Liver (tissue), 8 donors: ENCODE measurements at regions not wholly inside any gene's neighbourhood (a gene's known extent, or its start where the extent isn't known, plus 50 kb on each side); places are given as distances from the start of the nearest gene placed in this dataset.

Source experiments
- DNase-seq: peaks from one replicate; pipeline ENCODE4 v3.0.0-alpha.2; 2017; ENCODE audit warnings: low spot score
- H3K27ac ChIP-seq, 2 donors: one replicate each; pipeline ENCODE4 v1.7.0; 2013; ENCODE audit warnings: inconsistent platforms in 2 of 2, low read length in 2 of 2, control low read depth in 1 of 2, low read depth in 1 of 2, mild to moderate bottlenecking in 1 of 2
- H3K27me3 ChIP-seq, 4 donors: one replicate each; pipeline versions ENCODE4 v1.6.1 to v1.7.0; 2013; ENCODE audit warnings: low read length in 3 of 4, inconsistent platforms in 1 of 4, mild to moderate bottlenecking in 1 of 4, moderate library complexity in 1 of 4; ENCODE audit not compliant: control insufficient read depth in 4 of 4, insufficient read depth in 4 of 4
- H3K36me3 ChIP-seq, 4 donors: one replicate each; pipeline versions ENCODE4 v1.6.1 to v1.7.0; 2013; ENCODE audit warnings: low read length in 3 of 4, mild to moderate bottlenecking in 3 of 4, low read depth in 1 of 4, moderate library complexity in 1 of 4; ENCODE audit not compliant: control insufficient read depth in 4 of 4, insufficient read depth in 3 of 4
- H3K4me1 ChIP-seq, 4 donors: one replicate each; pipeline versions ENCODE4 v1.6.1 to v1.7.0; 2013; ENCODE audit warnings: low read length in 3 of 4, mild to moderate bottlenecking in 3 of 4, moderate library complexity in 1 of 4; ENCODE audit not compliant: control insufficient read depth in 4 of 4, insufficient read depth in 4 of 4
- H3K4me3 ChIP-seq, 3 donors: one replicate each; pipeline versions ENCODE4 v1.6.1 to v1.7.0; 2013; ENCODE audit warnings: low read length in 3 of 3, control low read depth in 1 of 3, low read depth in 1 of 3, mild to moderate bottlenecking in 1 of 3
- H3K9ac ChIP-seq, 2 donors: one replicate each; pipeline ENCODE4 v1.7.0; 2013; ENCODE audit warnings: low read length in 2 of 2, mild to moderate bottlenecking in 2 of 2, moderate library complexity in 2 of 2, control low read depth in 1 of 2, low read depth in 1 of 2
- H3K9me3 ChIP-seq, 4 donors: one replicate each; pipeline versions ENCODE4 v1.6.1 to v1.7.0; 2013; ENCODE audit warnings: low read length in 3 of 4; ENCODE audit not compliant: control insufficient read depth in 4 of 4
- ATF3 ChIP-seq: IDR thresholded peaks from 2 replicates; pipeline ENCODE4 v1.6.1; 2016; ENCODE audit warnings: antibody characterized with exemption
- CTCF ChIP-seq: fragments of 150-350 bp; IDR thresholded peaks from 2 replicates; pipeline ENCODE4 v1.5.1; 2017; ENCODE audit warnings: improper control_type of control experiment, low read depth, low read length; ENCODE audit not compliant: missing input control
- EGR1 ChIP-seq, 2 donors: IDR thresholded peaks; 2 replicates each; pipeline ENCODE4 v1.6.1; 2016 to 2018; ENCODE audit warnings: antibody characterized with exemption in 2 of 2, low read depth in 2 of 2
- FOXA1 ChIP-seq: IDR thresholded peaks from 2 replicates; pipeline ENCODE4 v1.6.1; 2016; ENCODE audit warnings: antibody characterized with exemption
- FOXA2 ChIP-seq: IDR thresholded peaks from 2 replicates; pipeline ENCODE4 v1.6.1; 2016; ENCODE audit warnings: antibody characterized with exemption
- GABPA ChIP-seq, 2 donors: IDR thresholded peaks in 1 of 2; conservative IDR thresholded peaks in 1 of 2; 2 replicates each; pipeline ENCODE4 v1.6.1; 2016; ENCODE audit warnings: antibody characterized with exemption in 2 of 2, mild to moderate bottlenecking in 1 of 2, moderate library complexity in 1 of 2
- HNF4A ChIP-seq, 2 donors: conservative IDR thresholded peaks; 2 replicates each; pipeline ENCODE4 v1.6.1; 2016; ENCODE audit warnings: antibody characterized with exemption in 2 of 2, mild to moderate bottlenecking in 2 of 2
- HNF4G ChIP-seq: IDR thresholded peaks from 2 replicates; pipeline ENCODE4 v1.6.1; 2016; ENCODE audit warnings: antibody characterized with exemption
- JUND ChIP-seq, 2 donors: IDR thresholded peaks; 2 replicates each; pipeline ENCODE4 v1.6.1; 2016; ENCODE audit warnings: antibody characterized with exemption in 2 of 2
- MAX ChIP-seq: IDR thresholded peaks from 2 replicates; pipeline ENCODE4 v1.6.1; 2016; ENCODE audit warnings: antibody characterized with exemption
- RAD21 ChIP-seq, 2 donors: IDR thresholded peaks; 2 replicates each; pipeline ENCODE4 v1.6.1; 2016; ENCODE audit warnings: antibody characterized with exemption in 2 of 2, mild to moderate bottlenecking in 2 of 2
- REST ChIP-seq: IDR thresholded peaks from 2 replicates; pipeline ENCODE4 v1.6.1; 2016; ENCODE audit warnings: antibody characterized with exemption, mild to moderate bottlenecking
- RXRA ChIP-seq, 2 donors: IDR thresholded peaks; 2 replicates each; pipeline ENCODE4 v1.6.1; 2017 to 2018; ENCODE audit warnings: antibody characterized with exemption in 2 of 2, mild to moderate bottlenecking in 1 of 2
- SP1 ChIP-seq: IDR thresholded peaks from 2 replicates; pipeline ENCODE4 v1.6.1; 2018; ENCODE audit warnings: antibody characterized with exemption, mild to moderate bottlenecking
- TAF1 ChIP-seq: conservative IDR thresholded peaks from 2 replicates; pipeline ENCODE4 v1.6.1; 2016; ENCODE audit warnings: antibody characterized with exemption, mild to moderate bottlenecking
- YY1 ChIP-seq: IDR thresholded peaks from 2 replicates; pipeline ENCODE4 v1.6.1; 2016; ENCODE audit warnings: antibody characterized with exemption, mild to moderate bottlenecking
- ZBTB33 ChIP-seq: IDR thresholded peaks from 2 replicates; pipeline ENCODE4 v1.6.1; 2016; ENCODE audit warnings: antibody characterized with exemption
- WGBS: extraction: QIAGEN DNeasy Blood & Tissue Kit; methylation state at CpG from one replicate; pipeline ENCODE4 v1.1.7; 2013; 5-methylcytosine and 5-hydroxymethylcytosine counted together
- donor health status: healthy.
- donor health status: healthy.
- donor health status: healthy.
- donor health status: healthy.
- donor health status: healthy.

GRCh38 chrX:45860450-45860849 is 659.8 kb upstream of the DIPK2B start:
- H3K4me3 ChIP-seq, result no peak overlapping the region

GRCh38 chrX:45859407-45859806 is 658.7 kb upstream of the DIPK2B start:
- H3K9me3 ChIP-seq, result no peaks in the 10 kb centered on the region
- no peaks in the 10 kb centered on the region for H3K4me1 ChIP-seq
- H3K27me3 ChIP-seq, result peaks cover 0 to 8% (median 0%) of the 10 kb centered on the region in 4 donors
- H3K4me3 ChIP-seq, result no peak overlapping the region
- no peaks in the 10 kb centered on the region for H3K36me3 ChIP-seq
- 87% methylated on average over 4 of the region's 4 CpGs for WGBS
- H3K9ac ChIP-seq, result no peak overlapping the region
- no peak for DNase-seq
- no peak overlapping the region for H3K27ac ChIP-seq
- no peak for TF ChIP-seq HNF4A (conservative IDR thresholded peaks at IDR 0.05)
- no peak for TF ChIP-seq ATF3
- TF ChIP-seq CTCF, result no peak
- no peak for TF ChIP-seq MAX
- TF ChIP-seq RAD21 (IDR thresholded peaks at IDR 0.05), result no peak
- TF ChIP-seq TAF1, result no peak
- TF ChIP-seq HNF4G, result no peak
- no peak for TF ChIP-seq FOXA1
- no peak for TF ChIP-seq JUND (IDR thresholded peaks at IDR 0.05)
- TF ChIP-seq FOXA2, result no peak
- no peak for TF ChIP-seq SP1
- no peak for TF ChIP-seq ZBTB33
- no peak for TF ChIP-seq GABPA (IDR thresholded peaks at IDR 0.05 in 1 of 2, conservative IDR thresholded peaks at IDR 0.05 in 1 of 2)
- TF ChIP-seq YY1, result no peak
- no peak for TF ChIP-seq RXRA (IDR thresholded peaks at IDR 0.05)

More at GRCh38 chrX:45860450-45860849, 659.8 kb upstream of the DIPK2B start:
- TF ChIP-seq EGR1 (IDR thresholded peaks at IDR 0.05; ENCODE audit: low read depth in 2 of 2) (no peak), RAD21 (IDR thresholded peaks at IDR 0.05) (no peak), FOXA2 (no peak), REST (no peak), JUND (IDR thresholded peaks at IDR 0.05) (no peak), ZBTB33 (no peak)
- WGBS, result 93% methylated on average over 1 of the region's 1 CpG
- Histone ChIP-seq H3K27ac (no peak overlapping the region), H3K9me3 (no peaks in the 10 kb centered on the region), H3K9ac (no peak overlapping the region), H3K4me1 (no peaks in the 10 kb centered on the region), H3K36me3 (no peaks in the 10 kb centered on the region), H3K27me3 (peaks cover 0 to 8% (median 0%) of the 10 kb centered on the region in 4 donors)
- DNase-seq, result no peak
